ENCODE measurements at regions not wholly inside any gene's neighbourhood (a gene's known extent, or its start where the extent isn't known, plus 50 kb on each side); places are given as distances from the start of the nearest gene placed in this dataset.

DNA sequence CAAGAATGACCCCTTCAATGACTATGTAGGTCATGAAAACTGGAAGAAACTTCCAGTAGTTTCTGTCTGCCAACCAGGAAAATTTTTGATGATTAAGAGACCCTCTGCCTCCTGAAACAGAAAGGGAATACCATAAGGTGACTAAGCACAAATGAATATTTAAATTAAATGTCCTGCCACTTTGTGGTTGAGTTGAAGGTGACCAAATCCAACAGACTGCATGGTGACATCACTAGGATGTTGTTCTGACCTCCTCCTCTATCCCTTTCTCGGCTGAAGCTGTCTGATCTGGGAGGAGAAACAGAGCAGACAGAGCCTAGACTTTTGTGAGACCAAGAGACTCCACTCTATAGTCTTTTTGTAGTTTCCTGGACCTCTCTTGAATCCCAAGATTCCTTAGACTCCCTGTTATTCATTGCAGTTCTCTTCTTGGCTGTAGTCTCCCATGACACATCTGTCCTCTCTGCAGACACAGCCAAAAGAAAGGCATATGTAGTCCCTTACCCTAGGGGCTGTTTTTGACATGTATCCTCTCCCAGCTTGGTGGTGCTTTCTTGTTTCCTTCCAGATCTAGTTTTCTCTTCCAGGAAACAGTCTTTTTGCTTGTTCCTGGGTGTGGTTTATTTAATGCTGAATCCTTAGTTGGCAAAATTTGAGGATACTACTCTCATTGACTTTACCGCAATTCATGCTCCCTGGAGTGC lies 55.2 kb upstream of the UBE3A start:
- H2BK15ac ChIP-seq (ENCODE audit: low read depth, low read length), result no peak overlapping the region
- no peaks in the 10 kb centered on the region for H3K9me3 ChIP-seq (ENCODE audit: control insufficient read depth, low read depth, low read length)
- H3K23me2 ChIP-seq (ENCODE audit: insufficient read length, low read depth, low read length, poor library complexity, severe bottlenecking), result no peaks in the 10 kb centered on the region
- H3K79me1 ChIP-seq (ENCODE audit: insufficient read depth, low read depth, low read length, poor library complexity, severe bottlenecking), result no peaks in the 10 kb centered on the region
- no CpG with 5 or more reads among the region's 2 CpGs for WGBS (ENCODE audit: extremely low coverage, insufficient read length, low lambda C conversion rate)
- no peak overlapping the region for H2BK120ac ChIP-seq (ENCODE audit: low read depth, low read length, poor library complexity, severe bottlenecking)
- H4K91ac ChIP-seq (ENCODE audit: insufficient read length, low read depth, low read length), result no peak overlapping the region
- H3K27me3 ChIP-seq (ENCODE audit: insufficient read depth, low read length), result no peaks in the 10 kb centered on the region
- no peak for DNase-seq
- H3K14ac ChIP-seq (ENCODE audit: insufficient read depth, low read length), result no peak overlapping the region
- H3K56ac ChIP-seq (ENCODE audit: insufficient read length, low read depth, low read length), result no peak overlapping the region
- H4K5ac ChIP-seq (ENCODE audit: insufficient read length, low read depth, low read length), result no peak overlapping the region
- Mint-ChIP-seq H3K27ac (no peak overlapping the region), H3K27me3 (ENCODE audit: low read depth) (no peaks in the 10 kb centered on the region), H3K36me3 (ENCODE audit: insufficient read depth in 1 of 3, low read depth in 3 of 3) (peaks cover 0 to 3% (median 0%) of the 10 kb centered on the region in 3 experiments; a peak in 2 of 7 replicates), H3K4me3 (no peak overlapping the region), H3K4me1 (peaks cover 17 to 18% of the 10 kb centered on the region in 2 experiments), H3K9me3 (peaks cover 6 to 11% of the 10 kb centered on the region in 2 experiments; a peak in 4 of 5 replicates)
- no peak overlapping the region for H3K18ac ChIP-seq (ENCODE audit: insufficient read length, low read depth, low read length)
- no peak overlapping the region for H4K8ac ChIP-seq (replicated peaks; ENCODE audit: insufficient read length, low read depth, low read length)
- no peak overlapping the region for H3K9ac ChIP-seq (ENCODE audit: extremely low read depth, insufficient read length, low read length)
- H2AFZ ChIP-seq (ENCODE audit: low read length), result no peak overlapping the region
- no peak overlapping the region for H3K23ac ChIP-seq (ENCODE audit: insufficient read length, low read depth, low read length)
- no peak overlapping the region for H3K27ac ChIP-seq (ENCODE audit: insufficient read length, low read depth, low read length)
- H2BK5ac ChIP-seq (ENCODE audit: insufficient read length, low read length), result no peak overlapping the region
- H2AK5ac ChIP-seq (ENCODE audit: insufficient read length, low read length), result no peak overlapping the region
- no peak overlapping the region for H2BK12ac ChIP-seq (ENCODE audit: insufficient read length, low read depth, low read length)
- H2BK20ac ChIP-seq (ENCODE audit: low read depth, low read length, poor library complexity, severe bottlenecking), result no peak overlapping the region
- no peaks in the 10 kb centered on the region for H4K20me1 ChIP-seq (ENCODE audit: control insufficient read depth, insufficient read depth, insufficient read length)
- H3K4me2 ChIP-seq (ENCODE audit: insufficient read depth, insufficient read length, low read length), result no peak overlapping the region
- TF ChIP-seq, protein P1, sequence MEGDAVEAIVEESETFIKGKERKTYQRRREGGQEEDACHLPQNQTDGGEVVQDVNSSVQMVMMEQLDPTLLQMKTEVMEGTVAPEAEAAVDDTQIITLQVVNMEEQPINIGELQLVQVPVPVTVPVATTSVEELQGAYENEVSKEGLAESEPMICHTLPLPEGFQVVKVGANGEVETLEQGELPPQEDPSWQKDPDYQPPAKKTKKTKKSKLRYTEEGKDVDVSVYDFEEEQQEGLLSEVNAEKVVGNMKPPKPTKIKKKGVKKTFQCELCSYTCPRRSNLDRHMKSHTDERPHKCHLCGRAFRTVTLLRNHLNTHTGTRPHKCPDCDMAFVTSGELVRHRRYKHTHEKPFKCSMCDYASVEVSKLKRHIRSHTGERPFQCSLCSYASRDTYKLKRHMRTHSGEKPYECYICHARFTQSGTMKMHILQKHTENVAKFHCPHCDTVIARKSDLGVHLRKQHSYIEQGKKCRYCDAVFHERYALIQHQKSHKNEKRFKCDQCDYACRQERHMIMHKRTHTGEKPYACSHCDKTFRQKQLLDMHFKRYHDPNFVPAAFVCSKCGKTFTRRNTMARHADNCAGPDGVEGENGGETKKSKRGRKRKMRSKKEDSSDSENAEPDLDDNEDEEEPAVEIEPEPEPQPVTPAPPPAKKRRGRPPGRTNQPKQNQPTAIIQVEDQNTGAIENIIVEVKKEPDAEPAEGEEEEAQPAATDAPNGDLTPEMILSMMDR (conservative IDR thresholded peaks at IDR 0.05), result no peak
- no peaks in the 10 kb centered on the region; the same call in 1 of the 2 replicates for H3K4me1 ChIP-seq (ENCODE audit: insufficient read depth, low read length)
- no peak overlapping the region for H3K4ac ChIP-seq (ENCODE audit: low read depth, low read length)
- no peak overlapping the region for H3T11ph ChIP-seq (ENCODE audit: low read length)
- no peaks in the 10 kb centered on the region for H3K79me2 ChIP-seq (ENCODE audit: insufficient read depth, low read length)
